H1 (cell line): ENCODE measurements at regions not wholly inside any gene's neighbourhood (a gene's known extent, or its start where the extent isn't known, plus 50 kb on each side); places are given as distances from the start of the nearest gene placed in this dataset.

Experiments
- CTCF ChIA-PET: fragments of 300-600 bp; sonication (Branson Sonifier 250); formaldehyde crosslinking; loops from one replicate; lab custom pipeline; 2021; ENCODE audit not compliant: partially characterized antibody; lab: Charles Lee
- POLR2A ChIA-PET: fragments of 300-600 bp; sonication (Branson Sonifier 250); formaldehyde crosslinking; loops from one replicate; lab custom pipeline; 2021; ENCODE audit warnings: inconsistent platforms; ENCODE audit not compliant: partially characterized antibody; lab: Charles Lee
- DNase-seq, 2 experiments: peaks; one replicate each; pipeline versions ENCODE4 v3.0.0 to v3.0.0-alpha.2; 2010 to 2022; ENCODE audit warnings: low spot score in 2 of 2, low read depth in 1 of 2, mixed read lengths in 1 of 2
- FAIRE-seq: peaks from 2 replicates; lab custom pipeline; 2011; peaks lifted over from hg19 to GRCh38; lab: Jason Lieb, UNC
- H2AFZ ChIP-seq: 2 replicates; pipeline ENCODE4 v1.8.1; 2012; ENCODE audit warnings: low read length, inconsistent platforms
- H2AK5ac ChIP-seq: 2 replicates; pipeline ENCODE4 v1.6.1; 2013; ENCODE audit warnings: low read depth, low read length
- H2BK120ac ChIP-seq: replicated peaks from 2 replicates; pipeline ENCODE3; 2013; ENCODE audit warnings: low read depth, low read length, inconsistent platforms
- H2BK12ac ChIP-seq: 2 replicates; pipeline ENCODE4 v1.6.1; 2013; ENCODE audit warnings: low read depth, low read length
- H2BK15ac ChIP-seq: 2 replicates; pipeline ENCODE4 v1.6.1; 2013; ENCODE audit warnings: low read length
- H2BK20ac ChIP-seq: 2 replicates; pipeline ENCODE4 v1.6.1; 2013; ENCODE audit warnings: low read length
- H2BK5ac ChIP-seq: 2 replicates; pipeline ENCODE4 v1.6.1; 2013; ENCODE audit warnings: low read depth, low read length
- H3K14ac ChIP-seq: 2 replicates; pipeline ENCODE4 v1.6.1; 2013; ENCODE audit warnings: inconsistent platforms; ENCODE audit not compliant: insufficient read length
- H3K18ac ChIP-seq: 2 replicates; pipeline ENCODE4 v1.6.1; 2013; ENCODE audit warnings: low read length; ENCODE audit errors: extremely low read depth
- H3K23ac ChIP-seq: 2 replicates; pipeline ENCODE4 v1.6.1; 2013; ENCODE audit warnings: inconsistent platforms; ENCODE audit not compliant: insufficient read length
- H3K23me2 ChIP-seq: 2 replicates; pipeline ENCODE4 v1.6.1; 2013; ENCODE audit warnings: low read depth, low read length
- H3K27ac ChIP-seq: 2 replicates; pipeline ENCODE4 v1.6.1; 2011; ENCODE audit warnings: low read depth, low read length, inconsistent platforms
- H3K27me3 ChIP-seq, 4 experiments: replicated peaks in 1 of 4; 1 replicate in 1 of 4; 2 replicates in 3 of 4; pipeline versions ENCODE4 v1.6.1 to v1.8.1; 2011 to 2013; ENCODE audit warnings: low read length in 3 of 4, mild to moderate bottlenecking in 3 of 4, inconsistent platforms in 2 of 4, mixed read lengths in 2 of 4, moderate library complexity in 1 of 4; ENCODE audit not compliant: control insufficient read depth in 3 of 4, insufficient read depth in 3 of 4; ENCODE audit errors: extremely low read depth in 1 of 4
- H3K36me3 ChIP-seq, 4 experiments: 2 replicates each; pipeline versions ENCODE4 v1.6.1 to v1.8.1; 2011 to 2013; ENCODE audit warnings: mild to moderate bottlenecking in 4 of 4, low read length in 3 of 4, moderate library complexity in 2 of 4, control low read depth in 1 of 4, inconsistent platforms in 1 of 4; ENCODE audit not compliant: insufficient read depth in 4 of 4, control insufficient read depth in 2 of 4
- H3K4ac ChIP-seq: replicated peaks from 2 replicates; pipeline ENCODE3; 2013; ENCODE audit warnings: low read length, low read depth, mixed read lengths, inconsistent platforms; ENCODE audit not compliant: insufficient read length
- H3K4me1 ChIP-seq, 4 experiments: replicated peaks in 1 of 4; 1 replicate in 1 of 4; 2 replicates in 3 of 4; pipeline versions ENCODE4 v1.6.1 to v1.8.1; 2011 to 2013; ENCODE audit warnings: low read length in 3 of 4, inconsistent platforms in 2 of 4, mixed read lengths in 1 of 4; ENCODE audit not compliant: insufficient read depth in 4 of 4, control insufficient read depth in 3 of 4
- H3K4me2 ChIP-seq, 2 experiments: 2 replicates each; pipeline versions ENCODE4 v1.6.1 to v1.8.1; 2011 to 2013; ENCODE audit warnings: low read depth in 2 of 2, low read length in 2 of 2, control low read depth in 1 of 2, inconsistent platforms in 1 of 2, mild to moderate bottlenecking in 1 of 2; ENCODE audit not compliant: insufficient read depth in 1 of 2
- H3K4me3 ChIP-seq, 4 experiments: fragments of 200-600, 300-600 bp in 1 of 4; sonication (generic), shearing (Covaris generic), sonication (Bioruptor Twin) in 1 of 4; 2 replicates each; pipeline versions ENCODE4 v1.5.1 to v1.8.1; 2011 to 2016; ENCODE audit warnings: low read length in 4 of 4, low read depth in 3 of 4, control low read depth in 2 of 4, inconsistent platforms in 2 of 4, mild to moderate bottlenecking in 2 of 4, mixed read lengths in 1 of 4, moderate library complexity in 1 of 4; ENCODE audit not compliant: insufficient read depth in 2 of 4; ENCODE audit errors: extremely low read depth in 1 of 4
- H3K56ac ChIP-seq: replicated peaks from 2 replicates; pipeline ENCODE3; 2013; ENCODE audit warnings: low read depth, mild to moderate bottlenecking, mixed read lengths, low read length, inconsistent platforms; ENCODE audit not compliant: insufficient read length
- H3K79me1 ChIP-seq: 2 replicates; pipeline ENCODE4 v1.6.1; 2013; ENCODE audit warnings: low read depth, low read length, control low read depth
- H3K79me2 ChIP-seq, 2 experiments: 2 replicates each; pipeline versions ENCODE4 v1.6.1 to v1.8.1; 2012 to 2013; ENCODE audit warnings: low read length in 2 of 2, mild to moderate bottlenecking in 2 of 2, inconsistent platforms in 1 of 2; ENCODE audit not compliant: insufficient read depth in 2 of 2, control insufficient read depth in 1 of 2
- H3K9ac ChIP-seq, 4 experiments: replicated peaks in 1 of 4; 1 replicate in 1 of 4; 2 replicates in 3 of 4; pipeline versions ENCODE4 v1.6.1 to v1.8.1; 2011 to 2013; ENCODE audit warnings: low read depth in 3 of 4, low read length in 3 of 4, control low read depth in 2 of 4, mild to moderate bottlenecking in 2 of 4, moderate library complexity in 2 of 4, inconsistent platforms in 1 of 4; ENCODE audit errors: extremely low read depth in 1 of 4
- H3K9me3 ChIP-seq, 2 experiments: 2 replicates each; pipeline versions ENCODE4 v1.6.1 to v1.8.1; 2012 to 2013; ENCODE audit warnings: mild to moderate bottlenecking in 2 of 2, moderate library complexity in 2 of 2, control low read depth in 1 of 2, inconsistent platforms in 1 of 2, low read depth in 1 of 2, low read length in 1 of 2, mixed read lengths in 1 of 2; ENCODE audit not compliant: insufficient read depth in 2 of 2
- H4K20me1 ChIP-seq, 2 experiments: replicated peaks in 1 of 2; 2 replicates each; pipeline versions ENCODE3 to v1.8.1; 2011 to 2013; ENCODE audit warnings: inconsistent platforms in 2 of 2, low read length in 2 of 2, mild to moderate bottlenecking in 1 of 2; ENCODE audit not compliant: insufficient read depth in 2 of 2, control insufficient read depth in 1 of 2
- H4K5ac ChIP-seq: 2 replicates; pipeline ENCODE4 v1.6.1; 2013; ENCODE audit warnings: low read length, low read depth, mixed read lengths, inconsistent platforms; ENCODE audit not compliant: insufficient read length
- H4K8ac ChIP-seq: 2 replicates; pipeline ENCODE4 v1.8.0; 2013; ENCODE audit warnings: mild to moderate bottlenecking, moderate library complexity, low read length, inconsistent platforms; ENCODE audit not compliant: insufficient read depth; ENCODE audit errors: extremely low read depth
- H4K91ac ChIP-seq: replicated peaks from 2 replicates; pipeline ENCODE3; 2013; ENCODE audit warnings: low read length, mixed read lengths, inconsistent platforms; ENCODE audit not compliant: insufficient read length
- CHD2 ChIP-seq: IDR thresholded peaks from 2 replicates; pipeline ENCODE4 v1.6.1; 2012; ENCODE audit warnings: low read length, improper control_type of control experiment
- CTBP2 ChIP-seq: IDR thresholded peaks from 2 replicates; pipeline ENCODE4 v1.7.0; 2011; ENCODE audit warnings: borderline replicate concordance, mild to moderate bottlenecking, moderate library complexity, mixed read lengths, low read length; ENCODE audit not compliant: insufficient read depth, insufficient read length
- GTF2F1 ChIP-seq: IDR thresholded peaks from 2 replicates; pipeline ENCODE4 v1.6.1; 2012; ENCODE audit warnings: low read depth, low read length, improper control_type of control experiment, borderline replicate concordance
- KDM1A ChIP-seq: fragments of 200-600, 300-600 bp; sonication (generic); IDR thresholded peaks from 2 replicates; pipeline ENCODE4 v1.7.1; 2016; ENCODE audit warnings: mild to moderate bottlenecking, low read length, borderline replicate concordance
- MAFK ChIP-seq: IDR thresholded peaks from 2 replicates; pipeline ENCODE4 v1.6.1; 2012; ENCODE audit warnings: low read depth, mild to moderate bottlenecking, improper control_type of control experiment, low read length
- MAX ChIP-seq: IDR thresholded peaks from 2 replicates; pipeline ENCODE4 v1.6.1; 2012; ENCODE audit warnings: inconsistent platforms
- PHF8 ChIP-seq: fragments of 200-600 bp; sonication (generic); conservative IDR thresholded peaks from 2 replicates; pipeline ENCODE4 v1.7.1; 2012; ENCODE audit warnings: low read depth, mild to moderate bottlenecking, inconsistent platforms, low read length, moderate library complexity
- RBBP5 ChIP-seq: IDR thresholded peaks from 2 replicates; pipeline ENCODE4 v1.7.1; 2012; ENCODE audit warnings: low read depth, mild to moderate bottlenecking, inconsistent platforms, low read length, moderate library complexity, borderline replicate concordance
- SRF ChIP-seq: IDR thresholded peaks from 2 replicates; pipeline ENCODE4 v1.6.1; 2011; ENCODE audit warnings: mild to moderate bottlenecking, low read depth, low read length, moderate library complexity
- YY1 ChIP-seq: IDR thresholded peaks from 2 replicates; pipeline ENCODE4 v1.6.1; 2011; ENCODE audit warnings: low read depth, mild to moderate bottlenecking, low read length
- WGBS, 2 experiments: shearing (Covaris generic) in 1 of 2; methylation state at CpG; one replicate each; pipeline versions ENCODE4 v1.1.6 to v1.1.7; 2013 to 2015; ENCODE audit warnings: low lambda C conversion rate in 2 of 2, mixed read lengths in 2 of 2, inconsistent platforms in 1 of 2, low coverage in 1 of 2, missing lambda C conversion rate in 1 of 2; ENCODE audit not compliant: insufficient replicate concordance in 2 of 2, insufficient coverage in 1 of 2, insufficient read length in 1 of 2; ENCODE audit errors: extremely low coverage in 1 of 2, missing lambda C conversion rate in 1 of 2; 5-methylcytosine and 5-hydroxymethylcytosine counted together
- TF ChIP-seq, protein P1 (sequence below): IDR thresholded peaks from 2 replicates; pipeline ENCODE4 v1.6.1; 2011; ENCODE audit warnings: low read length, improper control_type of control experiment

DNA sequence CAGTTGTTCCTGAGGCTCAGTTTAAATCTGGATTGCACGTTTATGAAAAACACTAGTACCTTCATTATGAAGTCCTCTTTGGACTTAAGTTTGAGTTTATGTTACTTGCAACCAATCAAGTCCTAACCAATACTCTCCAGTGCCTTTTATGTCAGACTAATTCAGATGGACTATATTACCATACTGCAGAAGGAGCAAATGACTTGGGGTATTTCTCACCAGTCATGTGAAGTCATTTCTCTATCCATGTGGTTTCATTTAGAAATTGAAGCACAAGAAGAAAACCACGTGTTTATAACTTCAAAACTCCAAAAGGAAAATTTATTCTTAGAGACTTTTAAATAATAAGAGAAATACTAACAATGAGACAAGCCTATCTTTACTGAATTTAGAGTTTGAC lies 201.6 kb downstream of the MBL2 start:
- CTCF ChIA-PET: no interaction called here

More for the DNA sequence above, 201.6 kb downstream of the MBL2 start:
- H2AFZ ChIP-seq: no peak overlapping the region
- H2BK12ac ChIP-seq: no peak overlapping the region
- no peak overlapping the region for H3K9ac ChIP-seq
- H3K18ac ChIP-seq: no peak overlapping the region
- POLR2A ChIA-PET: no interaction called here
- H3K36me3 ChIP-seq: no peaks in the 10 kb centered on the region
- WGBS, 2 experiments: 81% methylated on average over 2 of the region's 2 CpGs; no CpG with 5 or more reads in 1 of the 2 experiments
- no peak overlapping the region for H2BK20ac ChIP-seq
- no peak overlapping the region for H2BK120ac ChIP-seq
- no peak overlapping the region for H2BK5ac ChIP-seq
- H3K4ac ChIP-seq: no peak overlapping the region
- no peak overlapping the region for H3K4me2 ChIP-seq
- no peaks in the 10 kb centered on the region for H3K9me3 ChIP-seq
- H4K5ac ChIP-seq: no peak overlapping the region
- no peak for DNase-seq
- no peaks in the 10 kb centered on the region for H3K79me2 ChIP-seq
- H3K23ac ChIP-seq: no peak overlapping the region
- no peak overlapping the region for H4K8ac ChIP-seq
- no peak overlapping the region for H3K14ac ChIP-seq
- FAIRE-seq: no peak
- TF ChIP-seq PHF8 (no peak), KDM1A (no peak), CTBP2 (no peak), GTF2F1 (no peak), RBBP5 (no peak), SRF (no peak), MAFK (no peak), CHD2 (no peak), YY1 (no peak), MAX (no peak)
- TF ChIP-seq, protein P1, sequence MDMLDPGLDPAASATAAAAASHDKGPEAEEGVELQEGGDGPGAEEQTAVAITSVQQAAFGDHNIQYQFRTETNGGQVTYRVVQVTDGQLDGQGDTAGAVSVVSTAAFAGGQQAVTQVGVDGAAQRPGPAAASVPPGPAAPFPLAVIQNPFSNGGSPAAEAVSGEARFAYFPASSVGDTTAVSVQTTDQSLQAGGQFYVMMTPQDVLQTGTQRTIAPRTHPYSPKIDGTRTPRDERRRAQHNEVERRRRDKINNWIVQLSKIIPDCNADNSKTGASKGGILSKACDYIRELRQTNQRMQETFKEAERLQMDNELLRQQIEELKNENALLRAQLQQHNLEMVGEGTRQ: no peak
- H3K4me1 ChIP-seq: no peaks in the 10 kb centered on the region
- no peak overlapping the region for H2AK5ac ChIP-seq
- no peaks in the 10 kb centered on the region for H3K79me1 ChIP-seq
- H3K23me2 ChIP-seq: no peaks in the 10 kb centered on the region
- no peaks in the 10 kb centered on the region for H3K27me3 ChIP-seq
- H3K27ac ChIP-seq: no peak overlapping the region
- H3K56ac ChIP-seq: no peak overlapping the region
- H2BK15ac ChIP-seq: no peak overlapping the region
- no peak overlapping the region for H3K4me3 ChIP-seq
- H4K91ac ChIP-seq: no peak overlapping the region
- no peaks in the 10 kb centered on the region for H4K20me1 ChIP-seq
